ENCODE measurements at regions not wholly inside any gene's neighbourhood (a gene's known extent, or its start where the extent isn't known, plus 50 kb on each side); places are given as distances from the start of the nearest gene placed in this dataset.
A peak's percentile ranks its signal among the peaks of the same experiment; 100 is the strongest.

GRCh38 chr9:107405511-107405910, 84.1 kb downstream of the KLF4 start:
- Histone ChIP-seq H3K4me3 (ENCODE audit: low read length) (no peak overlapping the region), H3K27ac (ENCODE audit: low read length) (no peak overlapping the region), H3K9me3 (ENCODE audit: control insufficient read depth, low read depth, low read length) (no peaks in the 10 kb centered on the region), H3K4me1 (ENCODE audit: control insufficient read depth, insufficient read depth, low read length) (no peaks in the 10 kb centered on the region), H3K36me3 (ENCODE audit: control insufficient read depth, insufficient read depth, low read length) (no peaks in the 10 kb centered on the region), H3K27me3 (ENCODE audit: control insufficient read depth, insufficient read depth, low read length) (no peaks in the 10 kb centered on the region)
- DNase-seq: no peak
- WGBS (ENCODE audit: insufficient coverage, low lambda C conversion rate): 100% methylated on average over 1 of the region's 6 CpGs

GRCh38 chr9:107404736-107405135, 84.8 kb downstream of the KLF4 start:
- no peak overlapping the region for H3K4me3 ChIP-seq (ENCODE audit: low read length)
- no peaks in the 10 kb centered on the region for H3K9me3 ChIP-seq (ENCODE audit: control insufficient read depth, low read depth, low read length)
- H3K27me3 ChIP-seq (ENCODE audit: control insufficient read depth, insufficient read depth, low read length): no peaks in the 10 kb centered on the region
- H3K27ac ChIP-seq (ENCODE audit: low read length): no peak overlapping the region
- H3K4me1 ChIP-seq (ENCODE audit: control insufficient read depth, insufficient read depth, low read length): no peaks in the 10 kb centered on the region
- 87% methylated on average over 6 of the region's 8 CpGs for whole genome bisulfite sequencing (ENCODE audit: insufficient coverage, low lambda C conversion rate)
- no peak for DNase-seq
- no peaks in the 10 kb centered on the region for H3K36me3 ChIP-seq (ENCODE audit: control insufficient read depth, insufficient read depth, low read length)

GRCh38 chr9:107404161-107404560, 85.4 kb downstream of the KLF4 start:
- Histone ChIP-seq H3K4me3 (ENCODE audit: low read length) (no peak overlapping the region), H3K27me3 (ENCODE audit: control insufficient read depth, insufficient read depth, low read length) (no peaks in the 10 kb centered on the region), H3K4me1 (ENCODE audit: control insufficient read depth, insufficient read depth, low read length) (no peaks in the 10 kb centered on the region), H3K27ac (ENCODE audit: low read length) (no peak overlapping the region), H3K36me3 (ENCODE audit: control insufficient read depth, insufficient read depth, low read length) (no peaks in the 10 kb centered on the region), H3K9me3 (ENCODE audit: control insufficient read depth, low read depth, low read length) (no peaks in the 10 kb centered on the region)
- peak in 1 of 2 donors; percentile 12 for DNase-seq
- no CpG with 5 or more reads among the region's 2 CpGs for whole genome bisulfite sequencing (ENCODE audit: insufficient coverage, low lambda C conversion rate)

GRCh38 chr9:107397076-107398044, 92.2 kb downstream of the KLF4 start:
- Histone ChIP-seq H3K4me1 (ENCODE audit: control insufficient read depth, insufficient read depth, low read length) (no peaks in the 10 kb centered on the region), H3K27me3 (ENCODE audit: control insufficient read depth, insufficient read depth, low read length) (no peaks in the 10 kb centered on the region), H3K4me3 (ENCODE audit: low read length) (no peak overlapping the region), H3K27ac (ENCODE audit: low read length) (no peak overlapping the region), H3K9me3 (ENCODE audit: control insufficient read depth, low read depth, low read length) (no peaks in the 10 kb centered on the region), H3K36me3 (ENCODE audit: control insufficient read depth, insufficient read depth, low read length) (no peaks in the 10 kb centered on the region)
- DNase-seq: no peak
- WGBS (ENCODE audit: insufficient coverage, low lambda C conversion rate): 93% methylated on average over 3 of the region's 12 CpGs

GRCh38 chr9:107394264-107394663, 95.3 kb downstream of the KLF4 start:
- Histone ChIP-seq H3K36me3 (ENCODE audit: control insufficient read depth, insufficient read depth, low read length) (no peaks in the 10 kb centered on the region), H3K9me3 (ENCODE audit: control insufficient read depth, low read depth, low read length) (no peaks in the 10 kb centered on the region)
- WGBS (ENCODE audit: insufficient coverage, low lambda C conversion rate): no CpG with 5 or more reads among the region's 5 CpGs

GRCh38 chr9:107390778-107391177, 98.8 kb downstream of the KLF4 start:
- DNase-seq: no peak
- Histone ChIP-seq H3K9me3 (ENCODE audit: control insufficient read depth, low read depth, low read length) (no peaks in the 10 kb centered on the region), H3K4me1 (ENCODE audit: control insufficient read depth, insufficient read depth, low read length) (peaks cover 22% of the 10 kb centered on the region), H3K27me3 (ENCODE audit: control insufficient read depth, insufficient read depth, low read length) (no peaks in the 10 kb centered on the region), H3K36me3 (ENCODE audit: control insufficient read depth, insufficient read depth, low read length) (no peaks in the 10 kb centered on the region), H3K27ac (ENCODE audit: low read length) (no peak overlapping the region), H3K4me3 (ENCODE audit: low read length) (no peak overlapping the region)
- WGBS (ENCODE audit: insufficient coverage, low lambda C conversion rate): 92% methylated on average over 2 of the region's 4 CpGs

More at GRCh38 chr9:107394264-107394663, 95.3 kb downstream of the KLF4 start:
- Histone ChIP-seq H3K4me3 (ENCODE audit: low read length) (no peak overlapping the region), H3K4me1 (ENCODE audit: control insufficient read depth, insufficient read depth, low read length) (peaks cover 11% of the 10 kb centered on the region), H3K27ac (ENCODE audit: low read length) (no peak overlapping the region), H3K27me3 (ENCODE audit: control insufficient read depth, insufficient read depth, low read length) (no peaks in the 10 kb centered on the region)
- DNase-seq: no peak

GRCh38 chr9:107390279-107390678, 99.3 kb downstream of the KLF4 start:
- WGBS (ENCODE audit: insufficient coverage, low lambda C conversion rate): no CpG with 5 or more reads among the region's 8 CpGs
- no peaks in the 10 kb centered on the region for H3K9me3 ChIP-seq (ENCODE audit: control insufficient read depth, low read depth, low read length)
- H3K36me3 ChIP-seq (ENCODE audit: control insufficient read depth, insufficient read depth, low read length): no peaks in the 10 kb centered on the region
- peak overlapping the region; percentile 61 for H3K27ac ChIP-seq (ENCODE audit: low read length)
- no peak overlapping the region for H3K4me3 ChIP-seq (ENCODE audit: low read length)
- no peaks in the 10 kb centered on the region for H3K27me3 ChIP-seq (ENCODE audit: control insufficient read depth, insufficient read depth, low read length)
- DNase-seq: no peak
- H3K4me1 ChIP-seq (ENCODE audit: control insufficient read depth, insufficient read depth, low read length): peaks cover 22% of the 10 kb centered on the region

- WGBS (ENCODE audit: insufficient coverage, low lambda C conversion rate): no CpG with 5 or more reads among the region's 3 CpGs
- Histone ChIP-seq H3K4me1 (ENCODE audit: control insufficient read depth, insufficient read depth, low read length) (peaks cover 22% of the 10 kb centered on the region), H3K9me3 (ENCODE audit: control insufficient read depth, low read depth, low read length) (no peaks in the 10 kb centered on the region), H3K36me3 (ENCODE audit: control insufficient read depth, insufficient read depth, low read length) (no peaks in the 10 kb centered on the region), H3K4me3 (ENCODE audit: low read length) (no peak overlapping the region), H3K27me3 (ENCODE audit: control insufficient read depth, insufficient read depth, low read length) (no peaks in the 10 kb centered on the region), H3K27ac (ENCODE audit: low read length) (peak overlapping the region; percentile 80)
- DNase-seq: peak; percentile 93 to 95
Measured at GRCh38 chr9:107389617-107390071, 99.9 kb downstream of the KLF4 start.

GRCh38 chr9:107388890-107389289, 100.7 kb downstream of the KLF4 start:
- Histone ChIP-seq H3K27me3 (ENCODE audit: control insufficient read depth, insufficient read depth, low read length) (no peaks in the 10 kb centered on the region), H3K4me3 (ENCODE audit: low read length) (no peak overlapping the region), H3K36me3 (ENCODE audit: control insufficient read depth, insufficient read depth, low read length) (no peaks in the 10 kb centered on the region), H3K9me3 (ENCODE audit: control insufficient read depth, low read depth, low read length) (no peaks in the 10 kb centered on the region), H3K4me1 (ENCODE audit: control insufficient read depth, insufficient read depth, low read length) (peaks cover 22% of the 10 kb centered on the region), H3K27ac (ENCODE audit: low read length) (peak overlapping the region; percentile 80)
- DNase-seq: no peak
- WGBS (ENCODE audit: insufficient coverage, low lambda C conversion rate): no CpG with 5 or more reads among the region's 4 CpGs

- no CpG with 5 or more reads among the region's 3 CpGs for WGBS (ENCODE audit: insufficient coverage, low lambda C conversion rate)
- Histone ChIP-seq H3K27me3 (ENCODE audit: control insufficient read depth, insufficient read depth, low read length) (no peaks in the 10 kb centered on the region), H3K4me1 (ENCODE audit: control insufficient read depth, insufficient read depth, low read length) (peaks cover 22% of the 10 kb centered on the region), H3K36me3 (ENCODE audit: control insufficient read depth, insufficient read depth, low read length) (no peaks in the 10 kb centered on the region), H3K27ac (ENCODE audit: low read length) (no peak overlapping the region), H3K9me3 (ENCODE audit: control insufficient read depth, low read depth, low read length) (no peaks in the 10 kb centered on the region), H3K4me3 (ENCODE audit: low read length) (no peak overlapping the region)
- peak in 1 of 2 donors; percentile 24 for DNase-seq
Measured at GRCh38 chr9:107387409-107387808, 102.2 kb downstream of the KLF4 start.
